ENCODE measurements at regions not wholly inside any gene's neighbourhood (a gene's known extent, or its start where the extent isn't known, plus 50 kb on each side); places are given as distances from the start of the nearest gene placed in this dataset.

DNA sequence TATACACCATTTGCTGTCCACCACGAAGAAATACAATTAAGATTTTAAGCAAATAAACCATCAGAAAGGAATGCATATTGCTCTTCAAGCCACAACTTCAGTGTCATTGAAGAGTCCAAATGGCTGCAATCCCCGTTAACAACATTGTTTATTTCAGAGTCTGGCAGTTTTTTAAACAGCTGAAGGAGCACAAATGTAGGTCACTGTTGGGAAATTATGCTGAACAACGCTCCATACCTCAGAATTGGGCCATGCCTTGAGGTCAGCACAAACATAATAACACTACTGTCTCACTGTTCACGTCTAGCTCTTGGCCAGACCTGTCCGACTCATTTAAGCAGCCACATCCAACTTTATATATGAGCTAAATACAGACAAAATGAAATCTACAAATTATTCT is 453.9 kb upstream of the GHITM start:
- dilution Hi-C loops (cut with MboI; ENCODE audit: extremely low pct_ligation_motif_present, low sequenced_read_pairs): no loop called here
- H3K9ac ChIP-seq (replicated peaks; ENCODE audit: extremely low read depth, insufficient read depth, low read length): no peak overlapping the region
- no peaks in the 10 kb centered on the region for H4K20me1 ChIP-seq (replicated peaks; ENCODE audit: control insufficient read depth, extremely low read depth, insufficient read depth, low read length)
- intact Hi-C loops (cut with micrococcal nuclease): no loop called here
- no peak overlapping the region for H3K4me3 ChIP-seq (replicated peaks in 1 of 3; ENCODE audit: insufficient read depth in 1 of 3, low read depth in 1 of 3, low read length in 3 of 3)
- FAIRE-seq: peak; percentile 46
- H3K79me2 ChIP-seq (ENCODE audit: control insufficient read depth, insufficient read depth, low read length): no peaks in the 10 kb centered on the region
- no peaks in the 10 kb centered on the region for H3K36me3 ChIP-seq (ENCODE audit: control insufficient read depth in 2 of 2, extremely low read depth in 1 of 2, insufficient read depth in 2 of 2, low read length in 2 of 2)
- POLR2A ChIA-PET: no interaction called here
- no peak overlapping the region for H3K27ac ChIP-seq (ENCODE audit: insufficient read depth, low read depth, low read length)
- DNase-seq (ENCODE audit: low read depth, low spot score): no peak
- H3K4me2 ChIP-seq (ENCODE audit: insufficient read depth, low read length): no peak overlapping the region
- no peaks in the 10 kb centered on the region for H3K9me3 ChIP-seq (replicated peaks; ENCODE audit: control insufficient read depth, insufficient read depth, low read length)
- CTCF ChIA-PET: interaction anchor here (1.1 kb wide), 1 partner anchor 12 kb away, joined by 3 read pairs; no protein-coding TSS in a partner anchor
- H2AFZ ChIP-seq (ENCODE audit: low read depth, low read length): no peak overlapping the region
- no peaks in the 10 kb centered on the region for H3K9me1 ChIP-seq (replicated peaks; ENCODE audit: control insufficient read depth, extremely low read depth, insufficient read depth, low read length)
- no peaks in the 10 kb centered on the region for H3K27me3 ChIP-seq (ENCODE audit: control insufficient read depth in 2 of 2, insufficient read depth in 2 of 2, low read length in 2 of 2)
- TF ChIP-seq, protein P1, sequence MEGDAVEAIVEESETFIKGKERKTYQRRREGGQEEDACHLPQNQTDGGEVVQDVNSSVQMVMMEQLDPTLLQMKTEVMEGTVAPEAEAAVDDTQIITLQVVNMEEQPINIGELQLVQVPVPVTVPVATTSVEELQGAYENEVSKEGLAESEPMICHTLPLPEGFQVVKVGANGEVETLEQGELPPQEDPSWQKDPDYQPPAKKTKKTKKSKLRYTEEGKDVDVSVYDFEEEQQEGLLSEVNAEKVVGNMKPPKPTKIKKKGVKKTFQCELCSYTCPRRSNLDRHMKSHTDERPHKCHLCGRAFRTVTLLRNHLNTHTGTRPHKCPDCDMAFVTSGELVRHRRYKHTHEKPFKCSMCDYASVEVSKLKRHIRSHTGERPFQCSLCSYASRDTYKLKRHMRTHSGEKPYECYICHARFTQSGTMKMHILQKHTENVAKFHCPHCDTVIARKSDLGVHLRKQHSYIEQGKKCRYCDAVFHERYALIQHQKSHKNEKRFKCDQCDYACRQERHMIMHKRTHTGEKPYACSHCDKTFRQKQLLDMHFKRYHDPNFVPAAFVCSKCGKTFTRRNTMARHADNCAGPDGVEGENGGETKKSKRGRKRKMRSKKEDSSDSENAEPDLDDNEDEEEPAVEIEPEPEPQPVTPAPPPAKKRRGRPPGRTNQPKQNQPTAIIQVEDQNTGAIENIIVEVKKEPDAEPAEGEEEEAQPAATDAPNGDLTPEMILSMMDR (IDR thresholded peaks at IDR 0.05; ENCODE audit: extremely low read depth in 1 of 2, insufficient read depth in 1 of 2, low read depth in 1 of 2, low read length in 2 of 2): no peak
- TF ChIP-seq POLR2AphosphoS5 (IDR thresholded peaks at IDR 0.05; ENCODE audit: insufficient read depth, low read depth, low read length) (no peak), JUN (IDR thresholded peaks at IDR 0.05; ENCODE audit: borderline replicate concordance, insufficient read depth, insufficient read length, low read depth) (no peak), FOS (IDR thresholded peaks at IDR 0.05; ENCODE audit: borderline replicate concordance, insufficient read depth, low read length) (no peak), MAX (IDR thresholded peaks at IDR 0.05; ENCODE audit: insufficient read depth, insufficient read length) (no peak), POLR2A (IDR thresholded peaks at IDR 0.05; ENCODE audit: low read depth, low read length) (no peak), GATA2 (IDR thresholded peaks at IDR 0.05; ENCODE audit: insufficient read depth, insufficient read length, low read depth, low read length) (no peak), EZH2 (IDR thresholded peaks at IDR 0.05; ENCODE audit: borderline replicate concordance, low read depth, low read length, severe bottlenecking) (no peak)
- no TSS peak for BruUV-seq (replicated peaks)
- no peaks in the 10 kb centered on the region for H3K4me1 ChIP-seq (ENCODE audit: control insufficient read depth, extremely low read depth, insufficient read depth, low read length)

Data from endothelial cell of umbilical vein (primary cell).